Esophagus muscularis mucosa (tissue), 4 donors: ENCODE measurements at regions not wholly inside any gene's neighbourhood (a gene's known extent, or its start where the extent isn't known, plus 50 kb on each side); places are given as distances from the start of the nearest gene placed in this dataset.

Experiments
- EP300 ChIP-seq: sonication (generic); formaldehyde crosslinking; IDR thresholded peaks from one replicate; pipeline ENCODE4 v1.6.1; 2017; ENCODE audit warnings: antibody characterized with exemption
- POLR2A ChIP-seq: fragments of 450-650 bp; IDR thresholded peaks from one replicate; pipeline ENCODE4 v1.6.1; 2017; ENCODE audit warnings: antibody characterized with exemption, moderate library complexity, mild to moderate bottlenecking, low read depth
- POLR2AphosphoS5 ChIP-seq, 2 donors: sonication (generic); formaldehyde crosslinking; IDR thresholded peaks; one replicate each; pipeline ENCODE4 v1.6.1; 2017; ENCODE audit warnings: antibody characterized with exemption in 2 of 2
- TF ChIP-seq, protein P1 (sequence below), 3 experiments: fragments of 200-600 bp in 2 of 3; fragments of 450-650 bp in 1 of 3; sonication (generic) in 2 of 3; IDR thresholded peaks; one replicate each; pipeline ENCODE4 v1.5.1; 2017 to 2019; ENCODE audit warnings: antibody characterized with exemption in 3 of 3, mild to moderate bottlenecking in 2 of 3, moderate library complexity in 1 of 3

DNA sequence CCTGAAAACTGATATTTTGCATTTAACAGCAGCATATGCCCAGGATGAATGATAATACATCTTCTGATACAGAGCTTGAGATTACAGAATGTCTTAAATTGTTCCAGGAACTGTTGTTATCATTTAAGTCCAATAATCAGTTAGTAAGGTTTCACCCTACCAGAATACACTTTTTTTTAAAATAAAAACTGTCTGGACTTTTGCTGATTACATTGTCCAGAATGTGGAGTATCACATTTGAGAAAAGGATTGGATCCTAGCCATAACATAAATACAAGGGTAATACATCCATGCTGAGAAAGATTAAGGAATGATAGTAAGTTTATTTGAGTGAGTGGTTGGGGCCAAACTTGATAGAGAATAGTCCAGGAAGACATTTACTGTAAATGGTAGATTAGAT is 71.0 kb downstream of the SEPTIN7 start:
- no peak for TF ChIP-seq EP300
- TF ChIP-seq, protein P1, sequence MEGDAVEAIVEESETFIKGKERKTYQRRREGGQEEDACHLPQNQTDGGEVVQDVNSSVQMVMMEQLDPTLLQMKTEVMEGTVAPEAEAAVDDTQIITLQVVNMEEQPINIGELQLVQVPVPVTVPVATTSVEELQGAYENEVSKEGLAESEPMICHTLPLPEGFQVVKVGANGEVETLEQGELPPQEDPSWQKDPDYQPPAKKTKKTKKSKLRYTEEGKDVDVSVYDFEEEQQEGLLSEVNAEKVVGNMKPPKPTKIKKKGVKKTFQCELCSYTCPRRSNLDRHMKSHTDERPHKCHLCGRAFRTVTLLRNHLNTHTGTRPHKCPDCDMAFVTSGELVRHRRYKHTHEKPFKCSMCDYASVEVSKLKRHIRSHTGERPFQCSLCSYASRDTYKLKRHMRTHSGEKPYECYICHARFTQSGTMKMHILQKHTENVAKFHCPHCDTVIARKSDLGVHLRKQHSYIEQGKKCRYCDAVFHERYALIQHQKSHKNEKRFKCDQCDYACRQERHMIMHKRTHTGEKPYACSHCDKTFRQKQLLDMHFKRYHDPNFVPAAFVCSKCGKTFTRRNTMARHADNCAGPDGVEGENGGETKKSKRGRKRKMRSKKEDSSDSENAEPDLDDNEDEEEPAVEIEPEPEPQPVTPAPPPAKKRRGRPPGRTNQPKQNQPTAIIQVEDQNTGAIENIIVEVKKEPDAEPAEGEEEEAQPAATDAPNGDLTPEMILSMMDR (IDR thresholded peaks at IDR 0.05): no peak
- TF ChIP-seq POLR2AphosphoS5 (IDR thresholded peaks at IDR 0.05): no peak
- no peak for TF ChIP-seq POLR2A
